Prostate gland (tissue), 2 donors: ENCODE measurements at regions not wholly inside any gene's neighbourhood (a gene's known extent, or its start where the extent isn't known, plus 50 kb on each side); places are given as distances from the start of the nearest gene placed in this dataset.

Experiments
- DNase-seq: peaks from one replicate; pipeline ENCODE4 v3.0.0-alpha.2; 2019; ENCODE audit warnings: low spot score
- H3K27ac ChIP-seq, 2 donors: fragments of 200-600 bp; sonication (generic); 2 replicates each; pipeline ENCODE4 v1.5.1; 2017 to 2019
- H3K27me3 ChIP-seq: fragments of 200-600 bp; sonication (generic); replicated peaks from 2 replicates; pipeline ENCODE4 v1.5.1; 2019; ENCODE audit not compliant: insufficient read depth
- H3K36me3 ChIP-seq, 2 donors: fragments of 200-600 bp; sonication (generic); 1 replicate in 1 of 2; 2 replicates in 1 of 2; pipeline versions ENCODE4 v1.5.1 to v1.8.1; 2017 to 2019
- H3K4me1 ChIP-seq: fragments of 200-600 bp; sonication (generic); replicated peaks from 2 replicates; pipeline ENCODE4 v1.5.1; 2019
- H3K4me3 ChIP-seq, 2 donors: fragments of 200-600 bp; sonication (generic); 2 replicates each; pipeline ENCODE4 v1.5.1; 2017 to 2019
- H3K9me3 ChIP-seq: fragments of 200-600 bp; sonication (generic); 2 replicates; pipeline ENCODE4 v1.5.1; 2017
- POLR2A ChIP-seq: fragments of 450-650 bp; IDR thresholded peaks from one replicate; pipeline ENCODE4 v1.6.1; 2016; ENCODE audit warnings: antibody characterized with exemption, mild to moderate bottlenecking
- POLR2AphosphoS5 ChIP-seq: sonication (generic); formaldehyde crosslinking; IDR thresholded peaks from one replicate; pipeline ENCODE4 v1.6.1; 2017; ENCODE audit warnings: antibody characterized with exemption
- WGBS: methylation state at CpG from one replicate; pipeline ENCODE4 v1.1.5; 2018; 5-methylcytosine and 5-hydroxymethylcytosine counted together
- intact Hi-C: fragments of 100-400 bp; cut with DNase I; formaldehyde crosslinking; loops from one replicate; pipeline ENCODE4 v1.14.2; 2022
- TF ChIP-seq, protein P1 (sequence below), 4 experiments: fragments of 200-600 bp in 2 of 4; fragments of 450-650 bp in 2 of 4; sonication (generic) in 2 of 4; IDR thresholded peaks; 1 replicate in 3 of 4; 2 replicates in 1 of 4; pipeline ENCODE4 v1.5.1; 2016 to 2019; ENCODE audit warnings: antibody characterized with exemption in 4 of 4, mild to moderate bottlenecking in 2 of 4, moderate library complexity in 2 of 4

DNA sequence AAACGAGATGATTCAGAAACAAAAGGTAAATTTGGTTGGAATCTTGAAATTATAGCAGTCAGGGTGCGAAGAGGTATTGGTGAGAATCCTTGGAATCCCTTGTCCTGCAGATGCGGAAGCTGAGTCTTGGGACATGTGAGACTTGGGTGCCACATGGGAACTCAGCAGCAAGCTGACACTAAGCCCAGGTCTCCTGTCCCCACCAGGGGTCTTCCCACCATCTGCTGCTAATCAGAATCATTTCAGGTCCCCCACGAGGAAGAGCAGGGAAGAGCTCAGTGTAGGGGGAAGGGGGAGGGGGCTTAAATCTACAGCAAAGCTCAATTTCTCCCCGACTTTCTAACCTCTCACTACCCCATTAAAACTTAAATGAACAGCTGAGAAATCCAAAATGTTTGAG lies 126.1 kb upstream of the BMPER start:
- WGBS: 79% methylated on average over 5 of the region's 5 CpGs
- TF ChIP-seq, protein P1, sequence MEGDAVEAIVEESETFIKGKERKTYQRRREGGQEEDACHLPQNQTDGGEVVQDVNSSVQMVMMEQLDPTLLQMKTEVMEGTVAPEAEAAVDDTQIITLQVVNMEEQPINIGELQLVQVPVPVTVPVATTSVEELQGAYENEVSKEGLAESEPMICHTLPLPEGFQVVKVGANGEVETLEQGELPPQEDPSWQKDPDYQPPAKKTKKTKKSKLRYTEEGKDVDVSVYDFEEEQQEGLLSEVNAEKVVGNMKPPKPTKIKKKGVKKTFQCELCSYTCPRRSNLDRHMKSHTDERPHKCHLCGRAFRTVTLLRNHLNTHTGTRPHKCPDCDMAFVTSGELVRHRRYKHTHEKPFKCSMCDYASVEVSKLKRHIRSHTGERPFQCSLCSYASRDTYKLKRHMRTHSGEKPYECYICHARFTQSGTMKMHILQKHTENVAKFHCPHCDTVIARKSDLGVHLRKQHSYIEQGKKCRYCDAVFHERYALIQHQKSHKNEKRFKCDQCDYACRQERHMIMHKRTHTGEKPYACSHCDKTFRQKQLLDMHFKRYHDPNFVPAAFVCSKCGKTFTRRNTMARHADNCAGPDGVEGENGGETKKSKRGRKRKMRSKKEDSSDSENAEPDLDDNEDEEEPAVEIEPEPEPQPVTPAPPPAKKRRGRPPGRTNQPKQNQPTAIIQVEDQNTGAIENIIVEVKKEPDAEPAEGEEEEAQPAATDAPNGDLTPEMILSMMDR (IDR thresholded peaks at IDR 0.05): no peak
- TF ChIP-seq POLR2A (no peak), POLR2AphosphoS5 (no peak)
- intact Hi-C loops: no loop called here

DNA sequence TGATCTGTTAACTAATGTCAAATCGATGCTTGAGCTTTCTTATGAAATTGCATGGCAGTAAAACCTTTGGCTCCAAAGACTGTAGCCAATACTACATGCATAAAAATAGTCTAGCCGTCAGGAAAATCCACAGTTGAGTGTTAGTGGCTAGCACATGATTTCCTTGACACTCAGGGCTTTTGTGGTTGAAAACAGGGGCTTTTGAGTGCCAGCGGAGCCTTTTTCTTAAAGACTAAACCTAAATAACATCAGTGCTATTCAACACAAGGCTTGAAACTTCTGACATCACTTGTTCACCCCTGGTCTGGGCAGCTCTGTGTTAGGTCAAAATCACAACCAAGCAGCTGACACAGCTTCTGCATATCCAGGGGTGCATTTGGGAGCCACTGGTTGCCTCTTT lies 124.2 kb upstream of the BMPER start:
- TF ChIP-seq, protein P1 (IDR thresholded peaks at IDR 0.05): no peak
- TF ChIP-seq POLR2AphosphoS5 (no peak), POLR2A (no peak)
- Histone ChIP-seq H3K9me3 (no peaks in the 10 kb centered on the region), H3K4me1 (no peaks in the 10 kb centered on the region), H3K4me3 (no peak overlapping the region), H3K36me3 (no peaks in the 10 kb centered on the region), H3K27ac (peak overlapping the region in 1 of 2 donors; percentile 5), H3K27me3 (no peaks in the 10 kb centered on the region)
- 65% methylated on average over 3 of the region's 3 CpGs for WGBS
- intact Hi-C loops: no loop called here
- no peak for DNase-seq

More for the DNA sequence above, 126.1 kb upstream of the BMPER start:
- H3K27me3 ChIP-seq: no peaks in the 10 kb centered on the region
- no peak overlapping the region for H3K27ac ChIP-seq
- H3K9me3 ChIP-seq: no peaks in the 10 kb centered on the region
- no peak for DNase-seq
- H3K36me3 ChIP-seq: no peaks in the 10 kb centered on the region
- no peaks in the 10 kb centered on the region for H3K4me1 ChIP-seq
- no peak overlapping the region for H3K4me3 ChIP-seq

GRCh38 chr7:33781796-33782195 lies 123.5 kb upstream of the BMPER start:
- intact Hi-C loops: no loop called here
- peak overlapping the region in 1 of 2 donors; percentile 5 for H3K27ac ChIP-seq
- no peak overlapping the region for H3K4me3 ChIP-seq
- no peaks in the 10 kb centered on the region for H3K4me1 ChIP-seq
- no peaks in the 10 kb centered on the region for H3K36me3 ChIP-seq
- DNase-seq: no peak
- no peaks in the 10 kb centered on the region for H3K9me3 ChIP-seq
- no peaks in the 10 kb centered on the region for H3K27me3 ChIP-seq
- peak; percentile 24 for TF ChIP-seq POLR2AphosphoS5
- TF ChIP-seq, protein P1 (IDR thresholded peaks at IDR 0.05): no peak
- WGBS: 64% methylated on average over 3 of the region's 3 CpGs

- no peak for DNase-seq
- no peaks in the 10 kb centered on the region for H3K27me3 ChIP-seq
- intact Hi-C loops: no loop called here
- H3K4me1 ChIP-seq: no peaks in the 10 kb centered on the region
- H3K36me3 ChIP-seq: no peaks in the 10 kb centered on the region
- 89% methylated on average over 2 of the region's 2 CpGs for WGBS
- H3K27ac ChIP-seq: no peak overlapping the region
- H3K4me3 ChIP-seq: no peak overlapping the region
- no peaks in the 10 kb centered on the region for H3K9me3 ChIP-seq
- TF ChIP-seq, protein P1 (IDR thresholded peaks at IDR 0.05): no peak
- TF ChIP-seq POLR2A (no peak), POLR2AphosphoS5 (no peak)
Observed at GRCh38 chr7:33784000-33784399, 121.3 kb upstream of the BMPER start.

DNA sequence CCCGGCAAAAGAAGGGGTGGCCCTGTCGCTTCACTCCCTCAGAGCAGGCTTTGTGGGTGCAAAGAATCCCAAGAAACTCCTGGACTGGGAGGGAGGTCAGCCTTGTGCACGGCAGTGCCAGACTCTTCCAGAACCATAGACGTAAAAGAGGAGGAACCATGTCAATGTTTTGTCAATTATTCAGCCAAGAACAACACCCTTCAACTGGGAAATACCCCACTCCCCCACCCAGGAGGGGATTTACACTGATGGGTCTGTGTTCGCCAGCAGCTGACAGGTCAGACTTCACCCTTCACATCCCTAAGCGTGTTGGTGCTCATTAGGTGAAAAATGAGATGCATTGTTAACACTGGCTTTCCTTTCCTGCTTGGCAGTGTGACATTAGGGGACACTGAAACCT lies 116.8 kb upstream of the BMPER start:
- DNase-seq: no peak

More for the DNA sequence above, 116.8 kb upstream of the BMPER start:
- Histone ChIP-seq H3K27me3 (no peaks in the 10 kb centered on the region), H3K36me3 (no peaks in the 10 kb centered on the region), H3K4me3 (no peak overlapping the region), H3K4me1 (no peaks in the 10 kb centered on the region), H3K9me3 (no peaks in the 10 kb centered on the region), H3K27ac (no peak overlapping the region)
- TF ChIP-seq, protein P1 (IDR thresholded peaks at IDR 0.05): no peak
- TF ChIP-seq POLR2AphosphoS5 (no peak), POLR2A (no peak)
- 72% methylated on average over 6 of the region's 6 CpGs for WGBS
- intact Hi-C loops: no loop called here
